Ishikawa (cell line): ENCODE measurements at regions not wholly inside any gene's neighbourhood (a gene's known extent, or its start where the extent isn't known, plus 50 kb on each side); places are given as distances from the start of the nearest gene placed in this dataset.

Experiments
- EP300 ChIP-seq: IDR thresholded peaks from 2 replicates; pipeline ENCODE4 v1.6.1; 2012; ENCODE audit warnings: borderline replicate concordance
- FOXM1 ChIP-seq: IDR thresholded peaks from 2 replicates; pipeline ENCODE4 v1.6.1; 2012; ENCODE audit warnings: low read depth, borderline replicate concordance
- RAD21 ChIP-seq: IDR thresholded peaks from 2 replicates; pipeline ENCODE4 v1.6.1; 2012; ENCODE audit warnings: low read depth

GRCh38 chr15:39472621-39473297 is 108.1 kb upstream of the THBS1 start:
- TF ChIP-seq RAD21 (no peak), EP300 (no peak), FOXM1 (no peak)
